ENCODE measurements at regions not wholly inside any gene's neighbourhood (a gene's known extent, or its start where the extent isn't known, plus 50 kb on each side); places are given as distances from the start of the nearest gene placed in this dataset.
A peak's percentile ranks its signal among the peaks of the same experiment; 100 is the strongest.

GRCh38 chr5:168156170-168156569, 135.3 kb upstream of the WWC1 start:
- Histone ChIP-seq H3K27ac (ENCODE audit: low read depth in 2 of 2, low read length in 2 of 2) (no peak overlapping the region), H3K36me3 (ENCODE audit: control insufficient read depth in 2 of 2, insufficient read depth in 2 of 2, low read length in 2 of 2) (no peaks in the 10 kb centered on the region), H3K9me3 (ENCODE audit: control insufficient read depth in 2 of 2, low read length in 2 of 2) (no peaks in the 10 kb centered on the region), H3K27me3 (ENCODE audit: control insufficient read depth in 2 of 2, insufficient read depth in 2 of 2, low read length in 2 of 2) (no peaks in the 10 kb centered on the region), H3K4me1 (ENCODE audit: control insufficient read depth in 2 of 2, insufficient read depth in 2 of 2, low read length in 2 of 2) (peaks cover 5 to 11% of the 10 kb centered on the region in 2 donors), H3K9ac (ENCODE audit: low read depth in 1 of 2, low read length in 2 of 2) (no peak overlapping the region), H3K4me3 (ENCODE audit: low read length in 2 of 2) (no peak overlapping the region)

GRCh38 chr5:168157141-168157540, 134.3 kb upstream of the WWC1 start:
- Histone ChIP-seq H3K4me3 (ENCODE audit: low read length in 2 of 2) (no peak overlapping the region), H3K27ac (ENCODE audit: low read depth in 2 of 2, low read length in 2 of 2) (no peak overlapping the region), H3K9me3 (ENCODE audit: control insufficient read depth in 2 of 2, low read length in 2 of 2) (no peaks in the 10 kb centered on the region), H3K9ac (ENCODE audit: low read depth in 1 of 2, low read length in 2 of 2) (no peak overlapping the region), H3K4me1 (ENCODE audit: control insufficient read depth in 2 of 2, insufficient read depth in 2 of 2, low read length in 2 of 2) (peaks cover 5 to 11% of the 10 kb centered on the region in 2 donors), H3K27me3 (ENCODE audit: control insufficient read depth in 2 of 2, insufficient read depth in 2 of 2, low read length in 2 of 2) (no peaks in the 10 kb centered on the region), H3K36me3 (ENCODE audit: control insufficient read depth in 2 of 2, insufficient read depth in 2 of 2, low read length in 2 of 2) (no peaks in the 10 kb centered on the region)

- no peak overlapping the region for H3K4me3 ChIP-seq (ENCODE audit: low read length in 2 of 2)
These were observed 132.0 kb upstream of the WWC1 start for GRCh38 chr5:168159425-168159824.

DNA sequence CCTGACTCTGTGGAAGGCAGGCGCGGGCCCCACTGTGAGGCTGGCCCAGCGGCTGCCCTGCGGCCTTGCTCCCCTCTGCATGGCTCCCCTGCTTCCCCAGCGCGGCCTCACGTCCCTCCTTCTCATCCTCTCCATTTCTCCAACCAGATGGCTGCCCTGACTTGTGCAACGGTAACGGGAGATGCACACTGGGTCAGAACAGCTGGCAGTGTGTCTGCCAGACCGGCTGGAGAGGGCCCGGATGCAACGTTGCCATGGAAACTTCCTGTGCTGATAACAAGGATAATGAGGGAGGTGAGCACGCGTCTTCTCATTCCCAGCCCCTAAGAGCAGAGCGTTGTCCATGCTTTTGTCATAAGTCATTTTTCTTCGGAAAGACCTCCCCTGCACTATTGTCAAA, 129.0 kb upstream of the WWC1 start:
- Histone ChIP-seq H3K9ac (ENCODE audit: low read depth in 1 of 2, low read length in 2 of 2) (no peak overlapping the region), H3K4me1 (ENCODE audit: control insufficient read depth in 2 of 2, insufficient read depth in 2 of 2, low read length in 2 of 2) (peaks cover 16 to 33% of the 10 kb centered on the region in 2 donors), H3K9me3 (ENCODE audit: control insufficient read depth in 2 of 2, low read length in 2 of 2) (no peaks in the 10 kb centered on the region), H3K4me3 (ENCODE audit: low read length in 2 of 2) (no peak overlapping the region), H3K27me3 (ENCODE audit: control insufficient read depth in 2 of 2, insufficient read depth in 2 of 2, low read length in 2 of 2) (no peaks in the 10 kb centered on the region), H3K36me3 (ENCODE audit: control insufficient read depth in 2 of 2, insufficient read depth in 2 of 2, low read length in 2 of 2) (no peaks in the 10 kb centered on the region), H3K27ac (ENCODE audit: low read depth in 2 of 2, low read length in 2 of 2) (no peak overlapping the region)

More at GRCh38 chr5:168159425-168159824, 132.0 kb upstream of the WWC1 start:
- Histone ChIP-seq H3K4me1 (ENCODE audit: control insufficient read depth in 2 of 2, insufficient read depth in 2 of 2, low read length in 2 of 2) (peaks cover 16 to 21% of the 10 kb centered on the region in 2 donors), H3K36me3 (ENCODE audit: control insufficient read depth in 2 of 2, insufficient read depth in 2 of 2, low read length in 2 of 2) (no peaks in the 10 kb centered on the region), H3K9me3 (ENCODE audit: control insufficient read depth in 2 of 2, low read length in 2 of 2) (no peaks in the 10 kb centered on the region), H3K27me3 (ENCODE audit: control insufficient read depth in 2 of 2, insufficient read depth in 2 of 2, low read length in 2 of 2) (no peaks in the 10 kb centered on the region), H3K9ac (ENCODE audit: low read depth in 1 of 2, low read length in 2 of 2) (no peak overlapping the region), H3K27ac (ENCODE audit: low read depth in 2 of 2, low read length in 2 of 2) (peak overlapping the region; percentile 48 to 49)

- no peak overlapping the region for H3K9ac ChIP-seq (ENCODE audit: low read depth in 1 of 2, low read length in 2 of 2)
- H3K27me3 ChIP-seq (ENCODE audit: control insufficient read depth in 2 of 2, insufficient read depth in 2 of 2, low read length in 2 of 2), result no peaks in the 10 kb centered on the region
- H3K4me1 ChIP-seq (ENCODE audit: control insufficient read depth in 2 of 2, insufficient read depth in 2 of 2, low read length in 2 of 2), result peaks cover 16 to 33% of the 10 kb centered on the region in 2 donors
- H3K4me3 ChIP-seq (ENCODE audit: low read length in 2 of 2), result no peak overlapping the region
- no peaks in the 10 kb centered on the region for H3K9me3 ChIP-seq (ENCODE audit: control insufficient read depth in 2 of 2, low read length in 2 of 2)
- no peaks in the 10 kb centered on the region for H3K36me3 ChIP-seq (ENCODE audit: control insufficient read depth in 2 of 2, insufficient read depth in 2 of 2, low read length in 2 of 2)
- peak overlapping the region; percentile 66 for H3K27ac ChIP-seq (ENCODE audit: low read depth in 2 of 2, low read length in 2 of 2)
These were observed 127.5 kb upstream of the WWC1 start for GRCh38 chr5:168163966-168164365.

DNA sequence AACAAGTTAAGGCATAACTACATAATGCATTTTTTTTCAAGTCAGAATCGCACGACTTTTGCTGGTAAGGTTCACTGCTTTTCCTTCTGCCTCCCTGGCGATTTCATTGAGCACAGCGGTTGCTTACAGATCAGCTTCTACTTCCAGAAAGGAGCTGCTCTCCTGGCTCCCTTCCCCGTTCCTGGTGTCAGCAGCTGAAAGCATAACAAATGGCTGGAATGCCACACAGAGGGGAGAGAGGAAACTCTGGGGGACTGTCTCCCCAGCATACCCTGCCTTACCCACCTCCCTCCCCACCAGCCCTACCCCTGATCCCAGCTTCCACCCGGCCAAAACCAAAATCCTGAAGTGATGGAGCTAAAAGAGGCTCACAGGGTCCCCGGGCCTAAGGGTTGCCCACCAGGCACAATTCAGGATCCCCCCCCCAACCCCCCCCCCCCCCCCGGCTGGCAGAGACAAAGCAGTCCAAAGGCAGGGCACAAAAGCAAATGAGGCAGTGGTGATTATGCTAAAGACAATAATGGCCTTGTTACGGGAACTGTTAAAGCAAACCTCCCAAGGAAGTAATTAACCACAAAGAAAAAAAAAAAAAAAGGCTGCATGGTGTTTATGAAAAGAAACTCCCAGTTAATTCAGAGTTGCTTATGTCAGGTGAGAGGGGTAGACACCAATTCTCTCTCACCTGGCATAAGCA, 126.1 kb upstream of the WWC1 start:
- no peak overlapping the region for H3K9ac ChIP-seq (ENCODE audit: low read depth in 1 of 2, low read length in 2 of 2)

GRCh38 chr5:168165977-168166376, 125.5 kb upstream of the WWC1 start:
- Histone ChIP-seq H3K27me3 (ENCODE audit: control insufficient read depth in 2 of 2, insufficient read depth in 2 of 2, low read length in 2 of 2) (no peaks in the 10 kb centered on the region), H3K4me3 (ENCODE audit: low read length in 2 of 2) (no peak overlapping the region), H3K9me3 (ENCODE audit: control insufficient read depth in 2 of 2, low read length in 2 of 2) (no peaks in the 10 kb centered on the region), H3K36me3 (ENCODE audit: control insufficient read depth in 2 of 2, insufficient read depth in 2 of 2, low read length in 2 of 2) (no peaks in the 10 kb centered on the region), H3K9ac (ENCODE audit: low read depth in 1 of 2, low read length in 2 of 2) (no peak overlapping the region), H3K4me1 (ENCODE audit: control insufficient read depth in 2 of 2, insufficient read depth in 2 of 2, low read length in 2 of 2) (peaks cover 10 to 22% of the 10 kb centered on the region in 2 donors), H3K27ac (ENCODE audit: low read depth in 2 of 2, low read length in 2 of 2) (no peak overlapping the region)

More for the DNA sequence above, 126.1 kb upstream of the WWC1 start:
- Histone ChIP-seq H3K4me3 (ENCODE audit: low read length in 2 of 2) (no peak overlapping the region), H3K36me3 (ENCODE audit: control insufficient read depth in 2 of 2, insufficient read depth in 2 of 2, low read length in 2 of 2) (no peaks in the 10 kb centered on the region), H3K27me3 (ENCODE audit: control insufficient read depth in 2 of 2, insufficient read depth in 2 of 2, low read length in 2 of 2) (no peaks in the 10 kb centered on the region), H3K9me3 (ENCODE audit: control insufficient read depth in 2 of 2, low read length in 2 of 2) (no peaks in the 10 kb centered on the region), H3K4me1 (ENCODE audit: control insufficient read depth in 2 of 2, insufficient read depth in 2 of 2, low read length in 2 of 2) (peaks cover 10 to 25% of the 10 kb centered on the region in 2 donors), H3K27ac (ENCODE audit: low read depth in 2 of 2, low read length in 2 of 2) (peak overlapping the region; percentile 27 to 43)

- no peaks in the 10 kb centered on the region for H3K36me3 ChIP-seq (ENCODE audit: control insufficient read depth in 2 of 2, insufficient read depth in 2 of 2, low read length in 2 of 2)
- no peak overlapping the region for H3K9ac ChIP-seq (ENCODE audit: low read depth in 1 of 2, low read length in 2 of 2)
- H3K27ac ChIP-seq (ENCODE audit: low read depth in 2 of 2, low read length in 2 of 2), result no peak overlapping the region
These were observed 124.1 kb upstream of the WWC1 start for GRCh38 chr5:168167338-168167737.

DNA sequence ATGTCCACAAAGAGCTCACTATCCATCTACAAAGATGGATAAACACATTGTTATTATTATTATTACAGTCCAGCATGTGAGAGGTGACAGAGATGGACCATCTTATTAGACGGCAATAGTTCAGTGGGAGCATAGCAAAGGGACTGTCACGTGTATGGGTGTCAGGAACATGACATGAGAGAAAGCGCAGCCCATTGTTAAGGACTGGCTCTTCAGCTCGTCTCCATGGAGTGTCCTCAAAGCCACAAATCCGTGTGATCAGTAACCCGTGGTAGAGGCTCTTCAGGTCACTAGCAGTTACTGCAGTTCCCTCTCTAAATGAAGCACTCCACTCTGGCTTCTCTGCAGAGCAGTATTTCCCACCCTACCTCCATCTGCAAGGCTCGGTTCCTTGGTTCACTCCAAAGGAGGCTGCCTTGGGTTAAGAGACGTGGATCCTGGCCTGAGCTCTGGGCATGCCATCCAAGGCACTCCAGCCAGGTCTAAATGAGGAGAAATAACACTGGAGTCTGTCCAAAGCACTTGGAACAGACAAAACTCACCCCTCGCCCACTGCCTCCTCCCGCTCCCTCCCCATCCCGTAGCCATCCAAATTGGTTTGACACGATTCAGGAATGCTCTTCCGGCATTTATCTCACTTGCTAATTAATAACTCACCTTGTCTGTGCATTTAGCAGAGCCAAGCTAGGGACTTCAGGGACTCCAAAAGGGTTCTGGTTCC, 122.3 kb upstream of the WWC1 start:
- H3K27ac ChIP-seq (ENCODE audit: low read depth in 2 of 2, low read length in 2 of 2), result no peak overlapping the region
- no peak overlapping the region for H3K9ac ChIP-seq (ENCODE audit: low read depth in 1 of 2, low read length in 2 of 2)
- no peak overlapping the region for H3K4me3 ChIP-seq (ENCODE audit: low read length in 2 of 2)
- no peaks in the 10 kb centered on the region for H3K9me3 ChIP-seq (ENCODE audit: control insufficient read depth in 2 of 2, low read length in 2 of 2)
- H3K27me3 ChIP-seq (ENCODE audit: control insufficient read depth in 2 of 2, insufficient read depth in 2 of 2, low read length in 2 of 2), result no peaks in the 10 kb centered on the region
- peaks cover 2 to 15% of the 10 kb centered on the region in 2 donors for H3K4me1 ChIP-seq (ENCODE audit: control insufficient read depth in 2 of 2, insufficient read depth in 2 of 2, low read length in 2 of 2)
- no peaks in the 10 kb centered on the region for H3K36me3 ChIP-seq (ENCODE audit: control insufficient read depth in 2 of 2, insufficient read depth in 2 of 2, low read length in 2 of 2)

More at GRCh38 chr5:168167338-168167737, 124.1 kb upstream of the WWC1 start:
- Histone ChIP-seq H3K9me3 (ENCODE audit: control insufficient read depth in 2 of 2, low read length in 2 of 2) (no peaks in the 10 kb centered on the region), H3K4me1 (ENCODE audit: control insufficient read depth in 2 of 2, insufficient read depth in 2 of 2, low read length in 2 of 2) (peaks cover 10 to 22% of the 10 kb centered on the region in 2 donors), H3K4me3 (ENCODE audit: low read length in 2 of 2) (no peak overlapping the region), H3K27me3 (ENCODE audit: control insufficient read depth in 2 of 2, insufficient read depth in 2 of 2, low read length in 2 of 2) (no peaks in the 10 kb centered on the region)

DNA sequence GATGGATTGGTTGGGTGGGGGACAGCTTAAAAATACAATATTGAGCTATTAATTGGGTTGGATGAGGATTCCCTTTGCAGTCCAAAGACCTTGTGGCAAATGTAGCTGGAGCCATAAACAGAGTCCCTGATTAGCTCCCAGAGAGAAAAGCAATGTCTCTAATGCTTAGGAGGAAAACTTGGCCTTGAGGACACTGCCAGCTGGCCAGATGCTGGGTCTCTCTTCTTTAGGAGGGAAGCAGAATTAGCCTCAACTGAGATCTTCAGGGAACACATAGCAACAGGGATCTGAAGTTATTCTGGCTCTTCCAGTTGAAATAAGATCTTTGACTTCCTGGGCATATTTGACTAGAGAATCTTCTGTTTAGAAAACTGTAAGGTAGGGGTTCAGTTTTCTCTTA, 121.7 kb upstream of the WWC1 start:
- Histone ChIP-seq H3K27me3 (ENCODE audit: control insufficient read depth in 2 of 2, insufficient read depth in 2 of 2, low read length in 2 of 2) (no peaks in the 10 kb centered on the region), H3K9ac (ENCODE audit: low read depth in 1 of 2, low read length in 2 of 2) (no peak overlapping the region), H3K27ac (ENCODE audit: low read depth in 2 of 2, low read length in 2 of 2) (no peak overlapping the region), H3K4me3 (ENCODE audit: low read length in 2 of 2) (no peak overlapping the region), H3K36me3 (ENCODE audit: control insufficient read depth in 2 of 2, insufficient read depth in 2 of 2, low read length in 2 of 2) (no peaks in the 10 kb centered on the region), H3K4me1 (ENCODE audit: control insufficient read depth in 2 of 2, insufficient read depth in 2 of 2, low read length in 2 of 2) (peaks cover 0 to 9% of the 10 kb centered on the region in 2 donors), H3K9me3 (ENCODE audit: control insufficient read depth in 2 of 2, low read length in 2 of 2) (no peaks in the 10 kb centered on the region)

Data from mucosa of rectum (tissue), 2 donors.